Liver (tissue), 3 donors: ENCODE measurements at regions not wholly inside any gene's neighbourhood (a gene's known extent, or its start where the extent isn't known, plus 50 kb on each side); places are given as distances from the start of the nearest gene placed in this dataset.

Source experiments
- CTCF ChIP-seq: fragments of 150-350 bp; IDR thresholded peaks from 2 replicates; pipeline ENCODE4 v1.5.1; 2017; ENCODE audit warnings: improper control_type of control experiment, low read depth, low read length; ENCODE audit not compliant: missing input control
- RAD21 ChIP-seq, 2 donors: IDR thresholded peaks; 2 replicates each; pipeline ENCODE4 v1.6.1; 2016; ENCODE audit warnings: antibody characterized with exemption in 2 of 2, mild to moderate bottlenecking in 2 of 2
- REST ChIP-seq: IDR thresholded peaks from 2 replicates; pipeline ENCODE4 v1.6.1; 2016; ENCODE audit warnings: antibody characterized with exemption, mild to moderate bottlenecking
- donor health status: healthy.
- donor health status: healthy.

- TF ChIP-seq CTCF: no peak
- no peak for TF ChIP-seq REST
- no peak for TF ChIP-seq RAD21 (IDR thresholded peaks at IDR 0.05)
Measured at GRCh38 chr6:3620937-3621336, 130.6 kb downstream of the PXDC1 start.
